Mesodermal cell (in vitro differentiated cells): ENCODE measurements at regions not wholly inside any gene's neighbourhood (a gene's known extent, or its start where the extent isn't known, plus 50 kb on each side); places are given as distances from the start of the nearest gene placed in this dataset.
A peak's percentile ranks its signal among the peaks of the same experiment; 100 is the strongest.

Experiments used
- H3K27ac ChIP-seq: 2 replicates; pipeline ENCODE4 v1.7.0; 2013; ENCODE audit warnings: mild to moderate bottlenecking, low read depth, low read length, moderate library complexity; ENCODE audit not compliant: severe bottlenecking
- H3K36me3 ChIP-seq: 2 replicates; pipeline ENCODE4 v1.7.1; 2013; ENCODE audit warnings: mild to moderate bottlenecking, low read length, moderate library complexity; ENCODE audit not compliant: control insufficient read depth, insufficient read depth
- H3K4me1 ChIP-seq: one replicate; pipeline ENCODE4 v1.7.1; 2013; ENCODE audit warnings: mild to moderate bottlenecking, low read length; ENCODE audit not compliant: insufficient read depth, control insufficient read depth, poor library complexity, severe bottlenecking
- H3K4me3 ChIP-seq: 2 replicates; pipeline ENCODE4 v1.7.0; 2013; ENCODE audit warnings: low read length, control low read depth, mild to moderate bottlenecking; ENCODE audit not compliant: insufficient read depth, poor library complexity, severe bottlenecking; ENCODE audit errors: extremely low read depth
- H3K9me3 ChIP-seq: 2 replicates; pipeline ENCODE4 v1.7.1; 2013; ENCODE audit warnings: mild to moderate bottlenecking, low read length, moderate library complexity; ENCODE audit not compliant: control insufficient read depth
- WGBS, 2 experiments: methylation state at CpG; one replicate each; pipeline ENCODE4 v1.1.5; 2013; ENCODE audit warnings: missing lambda C conversion rate in 2 of 2; ENCODE audit not compliant: insufficient coverage in 2 of 2; 5-methylcytosine and 5-hydroxymethylcytosine counted together

- Histone ChIP-seq H3K4me3 (no peak overlapping the region), H3K9me3 (peaks cover 7% of the 10 kb centered on the region), H3K4me1 (no peaks in the 10 kb centered on the region), H3K27ac (no peak overlapping the region), H3K36me3 (no peaks in the 10 kb centered on the region)
- WGBS, 2 experiments, result 92 to 96% methylated on average over 4 of the region's 13 CpGs
Observed at GRCh38 chr1:244256086-244256676, 195.5 kb downstream of the ADSS2 start.

- H3K9me3 ChIP-seq, result no peaks in the 10 kb centered on the region
- no peaks in the 10 kb centered on the region for H3K36me3 ChIP-seq
- WGBS, 2 experiments, result no CpG with 5 or more reads among the region's 3 CpGs
- no peak overlapping the region for H3K4me3 ChIP-seq
- no peak overlapping the region for H3K27ac ChIP-seq
- H3K4me1 ChIP-seq, result no peaks in the 10 kb centered on the region
Observed at GRCh38 chr1:244264163-244264562, 187.5 kb downstream of the ADSS2 start.

DNA sequence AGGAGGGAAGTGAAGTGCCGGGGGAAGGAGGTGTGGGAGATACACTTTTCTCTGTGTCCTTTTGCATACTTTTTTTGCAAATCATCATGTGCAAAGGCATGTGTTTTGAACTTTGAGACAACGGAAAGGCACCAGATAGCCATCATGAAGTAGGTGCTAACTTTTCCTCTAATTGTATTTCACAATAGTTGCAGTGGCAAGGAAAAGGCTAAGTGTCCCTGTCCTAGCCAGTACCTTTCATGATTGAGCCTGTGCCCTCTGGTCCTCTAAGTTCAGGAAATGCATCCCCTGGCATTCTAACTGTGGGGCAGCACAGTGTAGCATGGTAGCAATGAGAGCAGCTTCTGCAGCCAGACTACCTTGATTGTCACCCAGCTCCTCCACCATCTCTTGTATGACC lies 186.2 kb downstream of the ADSS2 start:
- peaks cover 7% of the 10 kb centered on the region for H3K9me3 ChIP-seq
- H3K4me3 ChIP-seq, result no peak overlapping the region
- 100% methylated on average over 1 to 2 of the region's 2 CpGs for WGBS, 2 experiments
- H3K4me1 ChIP-seq, result no peaks in the 10 kb centered on the region
- H3K27ac ChIP-seq, result no peak overlapping the region
- no peaks in the 10 kb centered on the region for H3K36me3 ChIP-seq

- 93 to 99% methylated on average over 9 to 12 of the region's 15 CpGs for WGBS, 2 experiments
- no peak overlapping the region for H3K4me3 ChIP-seq
- H3K27ac ChIP-seq, result no peak overlapping the region
- no peaks in the 10 kb centered on the region for H3K36me3 ChIP-seq
- H3K4me1 ChIP-seq, result peaks cover 11% of the 10 kb centered on the region
- H3K9me3 ChIP-seq, result peaks cover 12% of the 10 kb centered on the region
Observed at GRCh38 chr1:244269169-244269568, 182.5 kb downstream of the ADSS2 start.

GRCh38 chr1:244271004-244271403 lies 180.7 kb downstream of the ADSS2 start:
- Histone ChIP-seq H3K36me3 (no peaks in the 10 kb centered on the region), H3K27ac (no peak overlapping the region), H3K9me3 (peaks cover 12% of the 10 kb centered on the region), H3K4me1 (peaks cover 11% of the 10 kb centered on the region), H3K4me3 (no peak overlapping the region)
- WGBS, 2 experiments, result 86 to 97% methylated on average over 1 to 3 of the region's 3 CpGs

GRCh38 chr1:244271691-244272308 lies 179.9 kb downstream of the ADSS2 start:
- 93 to 96% methylated on average over 12 of the region's 15 CpGs for WGBS, 2 experiments

GRCh38 chr1:244272471-244273261 lies 179.0 kb downstream of the ADSS2 start:
- Histone ChIP-seq H3K4me1 (peaks cover 11% of the 10 kb centered on the region), H3K9me3 (peaks cover 12% of the 10 kb centered on the region), H3K36me3 (no peaks in the 10 kb centered on the region), H3K4me3 (no peak overlapping the region), H3K27ac (no peak overlapping the region)
- 84 to 91% methylated on average over 4 to 5 of the region's 9 CpGs for WGBS, 2 experiments

More at GRCh38 chr1:244271691-244272308, 179.9 kb downstream of the ADSS2 start:
- Histone ChIP-seq H3K4me3 (no peak overlapping the region), H3K9me3 (peaks cover 12% of the 10 kb centered on the region), H3K4me1 (peaks cover 11% of the 10 kb centered on the region), H3K36me3 (no peaks in the 10 kb centered on the region), H3K27ac (no peak overlapping the region)

DNA sequence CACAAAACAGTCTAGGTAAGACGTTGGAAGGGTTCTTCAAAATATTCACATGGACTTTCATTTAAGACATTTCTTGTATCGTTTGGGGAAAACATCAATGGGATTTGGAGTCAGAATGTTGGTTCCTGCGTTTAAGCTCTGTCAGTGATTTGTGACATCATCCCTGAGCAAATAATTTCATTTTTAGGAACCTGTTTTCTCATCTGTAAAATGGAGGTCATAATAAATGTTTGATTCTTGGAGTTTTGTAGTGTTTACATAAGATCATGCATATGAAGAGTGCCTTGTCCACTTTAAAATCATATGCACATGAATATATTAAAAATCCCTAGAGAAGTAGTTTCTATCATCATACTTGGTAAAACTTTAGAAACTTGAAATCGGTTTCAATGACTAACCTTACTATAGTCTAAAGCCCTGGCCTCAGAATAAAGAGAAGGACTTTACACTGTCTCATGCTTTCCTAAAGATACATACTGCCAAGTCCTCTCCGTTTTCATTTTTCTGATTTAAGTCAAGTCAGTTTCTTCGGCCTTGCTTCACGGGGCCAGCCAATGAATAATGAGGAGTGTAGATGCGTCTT lies 178.4 kb downstream of the ADSS2 start:
- Histone ChIP-seq H3K36me3 (no peaks in the 10 kb centered on the region), H3K9me3 (peaks cover 12% of the 10 kb centered on the region), H3K27ac (peak overlapping the region; percentile 76), H3K4me3 (no peak overlapping the region), H3K4me1 (peaks cover 11% of the 10 kb centered on the region)
- WGBS, 2 experiments, result 67 to 85% methylated on average over 6 of the region's 8 CpGs

DNA sequence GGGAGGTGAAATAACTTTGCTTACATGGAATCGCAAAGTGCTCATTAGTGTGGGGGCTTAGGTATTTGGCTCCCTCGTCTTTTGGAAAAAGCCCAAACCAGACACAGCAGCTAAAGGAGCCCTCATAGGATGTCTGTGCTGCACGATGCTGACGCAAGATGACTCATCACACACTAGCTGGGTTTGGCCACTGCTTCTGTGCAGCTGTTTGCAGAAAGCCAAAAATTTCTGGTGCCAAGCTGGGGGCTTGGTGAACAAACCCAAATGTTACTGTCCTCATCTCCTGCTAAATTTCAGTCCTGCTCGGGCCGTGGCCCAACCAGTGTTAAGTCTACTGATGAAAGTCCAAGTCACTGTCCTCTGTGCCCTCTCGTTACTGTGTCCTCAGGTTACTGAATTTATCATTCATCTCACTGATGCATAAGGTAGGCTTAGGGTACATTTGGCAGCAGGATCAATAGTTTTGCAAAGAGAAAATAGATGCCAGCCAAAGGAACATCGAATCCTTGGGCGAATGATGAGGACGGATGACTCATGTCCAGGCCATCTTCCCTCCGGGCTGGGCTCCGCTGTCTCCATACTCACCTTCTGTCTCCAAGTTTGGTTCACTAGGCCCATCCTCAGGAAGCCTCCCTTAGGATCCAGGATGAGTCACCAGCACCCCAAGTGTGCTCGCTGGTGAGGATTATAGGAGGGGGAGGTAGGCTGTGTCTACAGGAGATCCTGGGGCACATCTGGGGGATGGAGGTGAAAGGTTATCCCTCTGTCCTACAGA lies 177.7 kb downstream of the ADSS2 start:
- Histone ChIP-seq H3K9me3 (peaks cover 12% of the 10 kb centered on the region), H3K4me3 (no peak overlapping the region), H3K36me3 (no peaks in the 10 kb centered on the region), H3K4me1 (peaks cover 11% of the 10 kb centered on the region), H3K27ac (peak overlapping the region; percentile 76)
- 61 to 75% methylated on average over 7 to 12 of the region's 13 CpGs for WGBS, 2 experiments

GRCh38 chr1:244276646-244277045 lies 175.1 kb downstream of the ADSS2 start:
- no peaks in the 10 kb centered on the region for H3K9me3 ChIP-seq
- H3K4me3 ChIP-seq, result no peak overlapping the region
- 29 to 49% methylated on average over 2 to 3 of the region's 3 CpGs for WGBS, 2 experiments
- no peak overlapping the region for H3K27ac ChIP-seq
- peaks cover 11% of the 10 kb centered on the region for H3K4me1 ChIP-seq
- no peaks in the 10 kb centered on the region for H3K36me3 ChIP-seq
